Activated naive CD4-positive, alpha-beta T cell treated with anti-CD3 and anti-CD28 coated beads, Interleukin-2, amount 50 U/mL, for 24 hours (primary cell): ENCODE measurements at regions not wholly inside any gene's neighbourhood (a gene's known extent, or its start where the extent isn't known, plus 50 kb on each side); places are given as distances from the start of the nearest gene placed in this dataset.

Experiments used
- H3K27ac Mint-ChIP-seq: one replicate; pipeline ENCODE4 v1.8.0; 2021; ENCODE audit warnings: mild to moderate bottlenecking, mixed read lengths
- H3K27me3 Mint-ChIP-seq: one replicate; pipeline ENCODE4 v1.8.0; 2021; ENCODE audit warnings: mixed read lengths
- H3K36me3 Mint-ChIP-seq: one replicate; pipeline ENCODE4 v1.8.0; 2021; ENCODE audit warnings: mixed read lengths
- H3K4me1 Mint-ChIP-seq: one replicate; pipeline ENCODE4 v1.8.0; 2021; ENCODE audit warnings: mixed read lengths
- H3K4me3 Mint-ChIP-seq: one replicate; pipeline ENCODE4 v1.8.0; 2021; ENCODE audit warnings: mild to moderate bottlenecking, mixed read lengths
- H3K9me3 Mint-ChIP-seq: one replicate; pipeline ENCODE4 v1.8.0; 2021; ENCODE audit warnings: mixed read lengths

DNA sequence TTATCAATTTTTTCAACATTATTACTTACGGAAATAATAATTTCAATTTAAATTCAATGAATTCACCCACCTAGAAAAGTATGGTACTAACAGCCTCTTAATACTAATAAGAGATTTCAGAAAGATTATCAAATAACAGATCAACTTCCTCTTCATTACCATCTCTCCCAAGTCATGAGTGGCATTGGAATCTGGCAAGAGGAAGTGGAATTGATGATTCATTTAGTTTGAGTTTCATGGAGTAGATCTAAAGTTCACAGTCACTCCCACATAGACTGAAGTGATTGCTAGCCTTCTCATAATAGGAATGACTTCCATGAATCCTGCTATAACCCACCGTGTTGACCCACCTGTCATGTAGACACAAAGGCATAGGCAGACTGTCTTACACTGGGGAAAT lies 77.7 kb upstream of the WDR75 start:
- Mint-ChIP-seq H3K27ac (no peak overlapping the region), H3K9me3 (peaks cover 11% of the 10 kb centered on the region)

DNA sequence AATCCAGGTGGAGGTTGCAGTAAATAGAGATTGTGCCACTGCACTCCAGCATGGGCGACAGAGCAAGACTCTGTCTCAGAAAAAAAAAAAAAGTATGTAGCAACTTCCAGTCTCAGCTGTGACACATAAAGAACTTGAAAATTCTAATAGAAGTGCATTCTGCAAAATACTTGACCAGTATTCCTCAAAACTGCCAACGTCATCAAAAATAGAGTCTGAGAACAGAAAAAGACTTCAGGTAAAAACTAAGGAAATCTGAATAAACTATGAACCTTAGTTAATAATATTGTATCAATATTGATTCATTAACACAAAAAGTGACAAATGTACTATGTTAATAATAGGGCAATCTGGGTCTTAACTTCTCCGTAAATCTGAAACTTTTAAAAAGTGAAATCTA lies 76.7 kb upstream of the WDR75 start:
- Mint-ChIP-seq H3K9me3 (peaks cover 11% of the 10 kb centered on the region), H3K36me3 (peaks cover 6% of the 10 kb centered on the region), H3K4me1 (peaks cover 28% of the 10 kb centered on the region), H3K27ac (no peak overlapping the region), H3K4me3 (no peak overlapping the region), H3K27me3 (no peaks in the 10 kb centered on the region)

More for the DNA sequence above, 77.7 kb upstream of the WDR75 start:
- Mint-ChIP-seq H3K4me3 (no peak overlapping the region), H3K36me3 (peaks cover 6% of the 10 kb centered on the region), H3K4me1 (peaks cover 28% of the 10 kb centered on the region), H3K27me3 (no peaks in the 10 kb centered on the region)

GRCh38 chr2:189366349-189366748 lies 74.9 kb upstream of the WDR75 start:
- Mint-ChIP-seq H3K27ac (no peak overlapping the region), H3K27me3 (no peaks in the 10 kb centered on the region), H3K4me3 (no peak overlapping the region), H3K4me1 (peaks cover 21% of the 10 kb centered on the region), H3K36me3 (peaks cover 2% of the 10 kb centered on the region), H3K9me3 (peaks cover 7% of the 10 kb centered on the region)

- Mint-ChIP-seq H3K4me3 (no peak overlapping the region), H3K4me1 (peaks cover 11% of the 10 kb centered on the region), H3K27me3 (no peaks in the 10 kb centered on the region), H3K36me3 (no peaks in the 10 kb centered on the region), H3K27ac (no peak overlapping the region), H3K9me3 (no peaks in the 10 kb centered on the region)
Measured at GRCh38 chr2:189367343-189367742, 73.9 kb upstream of the WDR75 start.

- Mint-ChIP-seq H3K9me3 (no peaks in the 10 kb centered on the region), H3K4me3 (no peak overlapping the region), H3K36me3 (no peaks in the 10 kb centered on the region), H3K4me1 (peaks cover 4% of the 10 kb centered on the region), H3K27ac (no peak overlapping the region), H3K27me3 (no peaks in the 10 kb centered on the region)
Measured at GRCh38 chr2:189369566-189369965, 71.7 kb upstream of the WDR75 start.

DNA sequence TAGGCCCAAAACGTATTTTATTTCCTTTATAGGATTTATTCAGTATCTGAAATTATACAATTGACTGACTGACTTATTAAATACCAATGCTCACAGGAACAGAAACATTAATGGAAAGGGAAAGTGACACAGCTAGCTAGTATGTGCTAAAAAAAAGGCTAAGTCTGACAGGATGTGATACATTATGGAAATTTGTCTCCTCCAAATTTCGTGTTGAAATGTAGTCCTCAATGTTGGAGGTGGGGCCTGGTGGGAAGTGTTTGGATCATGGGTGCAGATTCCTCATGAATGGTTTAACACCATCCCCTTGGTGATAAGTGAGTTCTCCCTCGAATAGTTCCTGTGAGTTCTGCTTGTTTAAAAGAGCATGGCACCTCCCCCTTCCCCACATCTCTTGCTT lies 70.6 kb upstream of the WDR75 start:
- no peaks in the 10 kb centered on the region for H3K27me3 Mint-ChIP-seq
- H3K4me3 Mint-ChIP-seq = no peak overlapping the region
- H3K27ac Mint-ChIP-seq = no peak overlapping the region
- peaks cover 5% of the 10 kb centered on the region for H3K4me1 Mint-ChIP-seq
- H3K36me3 Mint-ChIP-seq = no peaks in the 10 kb centered on the region
- H3K9me3 Mint-ChIP-seq = no peaks in the 10 kb centered on the region

DNA sequence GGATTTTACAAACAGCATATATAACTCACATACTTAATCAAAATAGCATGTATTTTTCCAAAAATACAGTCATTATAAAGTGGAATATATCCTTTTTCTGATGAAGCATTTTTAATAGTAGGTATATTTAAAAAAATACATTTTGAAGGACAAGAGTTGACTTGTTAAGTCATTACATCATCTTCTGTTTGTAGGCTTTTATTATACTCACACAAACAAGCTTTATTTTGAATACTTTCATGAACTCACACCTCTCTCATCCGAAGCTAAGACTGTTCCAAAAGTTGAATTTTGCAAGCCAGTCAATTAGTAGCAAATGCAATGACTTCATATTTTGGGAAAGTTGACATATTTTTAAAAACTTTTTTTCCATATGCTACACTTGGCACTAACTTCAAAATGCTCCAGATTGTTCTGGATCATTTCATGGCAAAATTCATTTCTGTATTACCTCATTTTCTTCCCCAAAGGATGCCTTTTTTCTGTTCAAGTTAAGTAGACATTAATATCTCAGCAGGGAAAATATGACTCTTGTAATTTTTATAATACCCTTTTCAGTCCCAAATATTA lies 68.5 kb upstream of the WDR75 start:
- no peaks in the 10 kb centered on the region for H3K9me3 Mint-ChIP-seq
- peaks cover 5% of the 10 kb centered on the region for H3K4me1 Mint-ChIP-seq
- H3K4me3 Mint-ChIP-seq = no peak overlapping the region
- H3K27ac Mint-ChIP-seq = no peak overlapping the region
- no peaks in the 10 kb centered on the region for H3K36me3 Mint-ChIP-seq
- no peaks in the 10 kb centered on the region for H3K27me3 Mint-ChIP-seq

GRCh38 chr2:189374481-189374880 lies 66.8 kb upstream of the WDR75 start:
- Mint-ChIP-seq H3K4me3 (no peak overlapping the region), H3K36me3 (no peaks in the 10 kb centered on the region), H3K27me3 (no peaks in the 10 kb centered on the region), H3K4me1 (peaks cover 5% of the 10 kb centered on the region), H3K27ac (no peak overlapping the region), H3K9me3 (no peaks in the 10 kb centered on the region)

- Mint-ChIP-seq H3K4me3 (no peak overlapping the region), H3K27ac (no peak overlapping the region), H3K4me1 (peaks cover 5% of the 10 kb centered on the region), H3K27me3 (no peaks in the 10 kb centered on the region), H3K36me3 (no peaks in the 10 kb centered on the region), H3K9me3 (no peaks in the 10 kb centered on the region)
Measured at GRCh38 chr2:189375842-189376241, 65.4 kb upstream of the WDR75 start.

DNA sequence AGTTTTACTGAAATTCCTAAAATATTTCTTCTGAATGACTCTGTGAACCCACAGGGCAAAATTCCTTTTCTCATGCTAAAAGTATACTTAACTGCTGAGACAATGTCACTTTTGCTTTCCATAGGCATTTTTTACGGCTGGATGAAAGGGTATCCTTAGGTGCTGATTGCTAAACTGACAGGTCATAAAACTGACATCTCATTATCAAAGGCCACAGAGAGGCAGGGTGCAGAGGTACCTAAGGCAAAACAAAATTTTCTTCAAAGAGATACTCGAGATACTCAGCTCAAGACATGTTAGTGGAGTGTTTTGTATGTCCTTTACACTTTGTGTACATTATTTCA lies 62.0 kb upstream of the WDR75 start:
- Mint-ChIP-seq H3K9me3 (no peaks in the 10 kb centered on the region), H3K4me3 (no peak overlapping the region), H3K4me1 (peaks cover 4% of the 10 kb centered on the region), H3K27ac (no peak overlapping the region), H3K27me3 (no peaks in the 10 kb centered on the region), H3K36me3 (peaks cover under 1% of the 10 kb centered on the region)

DNA sequence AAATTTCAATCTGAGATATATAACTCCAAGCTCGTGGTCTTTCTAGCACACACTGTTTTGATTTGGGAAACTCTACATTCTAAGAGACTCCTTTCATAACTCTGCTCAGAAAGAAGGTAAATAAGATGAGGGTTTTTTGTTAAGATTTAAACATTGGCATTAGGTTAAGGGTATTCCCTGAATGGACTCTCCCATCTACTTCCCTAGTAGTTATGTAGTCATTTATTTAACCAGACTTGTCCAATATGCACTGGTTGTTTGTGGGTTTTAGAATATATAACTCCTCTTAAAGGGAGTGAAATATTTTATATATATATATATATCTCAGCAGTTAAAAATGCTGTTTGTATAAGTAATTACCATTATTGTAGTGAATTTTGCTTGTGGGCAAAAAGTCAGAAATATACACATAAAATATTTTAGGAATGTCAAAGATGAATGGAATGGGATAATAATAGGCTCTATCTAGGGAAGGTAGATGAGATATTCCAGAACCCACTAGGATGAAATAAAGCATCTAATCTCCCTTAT lies 61.5 kb upstream of the WDR75 start:
- Mint-ChIP-seq H3K9me3 (no peaks in the 10 kb centered on the region), H3K4me3 (no peak overlapping the region), H3K27ac (no peak overlapping the region), H3K4me1 (no peaks in the 10 kb centered on the region), H3K27me3 (no peaks in the 10 kb centered on the region), H3K36me3 (peaks cover 2% of the 10 kb centered on the region)

DNA sequence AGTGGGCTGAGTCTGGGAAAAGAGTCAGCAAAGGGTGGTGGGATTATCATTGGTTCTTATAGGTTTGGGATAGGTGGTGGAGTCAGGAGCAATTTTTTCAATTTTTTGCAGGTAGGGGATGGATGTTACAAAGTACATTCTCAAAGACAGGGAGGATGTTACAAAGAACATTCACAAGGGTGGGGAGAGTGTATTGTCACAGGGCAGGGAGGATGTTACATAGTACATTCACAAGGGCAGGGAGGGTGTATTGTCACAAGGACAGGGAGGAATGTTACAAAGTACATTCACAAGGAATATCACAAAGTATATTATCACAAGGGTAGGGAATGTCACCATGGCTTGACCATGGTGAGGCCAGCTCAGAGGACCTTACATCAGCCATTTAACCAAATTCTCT lies 58.6 kb upstream of the WDR75 start:
- Mint-ChIP-seq H3K36me3 (peaks cover 6% of the 10 kb centered on the region), H3K9me3 (no peaks in the 10 kb centered on the region), H3K4me3 (no peak overlapping the region), H3K27ac (no peak overlapping the region), H3K4me1 (no peaks in the 10 kb centered on the region), H3K27me3 (no peaks in the 10 kb centered on the region)

DNA sequence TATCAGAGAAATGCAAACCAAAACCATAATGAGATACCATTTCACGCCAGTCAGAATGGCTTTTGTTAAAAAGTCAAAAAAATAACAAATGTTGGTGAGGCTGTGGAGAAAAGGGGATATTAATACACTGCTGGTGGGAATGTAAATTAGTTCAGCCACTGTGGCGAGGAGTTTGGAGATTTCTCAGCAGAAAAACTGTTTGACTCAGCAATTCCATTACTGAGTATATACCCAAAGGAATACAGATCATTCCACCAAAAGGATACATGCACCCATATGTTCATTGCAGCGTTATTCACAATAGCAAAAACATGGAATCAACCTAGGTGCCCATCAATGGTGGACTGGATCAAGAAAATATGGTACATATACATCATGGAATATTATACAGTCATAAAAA lies 54.5 kb upstream of the WDR75 start:
- Mint-ChIP-seq H3K27ac (no peak overlapping the region), H3K4me3 (no peak overlapping the region), H3K9me3 (no peaks in the 10 kb centered on the region), H3K36me3 (peaks cover 6% of the 10 kb centered on the region), H3K4me1 (no peaks in the 10 kb centered on the region), H3K27me3 (no peaks in the 10 kb centered on the region)

- Mint-ChIP-seq H3K9me3 (no peaks in the 10 kb centered on the region), H3K27me3 (no peaks in the 10 kb centered on the region), H3K4me1 (no peaks in the 10 kb centered on the region), H3K27ac (no peak overlapping the region), H3K36me3 (peaks cover 4% of the 10 kb centered on the region), H3K4me3 (no peak overlapping the region)
Measured at GRCh38 chr2:189391201-189391600, 50.1 kb upstream of the WDR75 start.
